Loucy (cell line): ENCODE measurements at regions not wholly inside any gene's neighbourhood (a gene's known extent, or its start where the extent isn't known, plus 50 kb on each side); places are given as distances from the start of the nearest gene placed in this dataset.

Experiments used
- CTCF ChIP-seq: fragments of 200-600 bp; sonication (generic); conservative IDR thresholded peaks from 2 replicates; pipeline ENCODE4 v1.5.1; 2014; ENCODE audit warnings: mild to moderate bottlenecking, antibody characterized with exemption, low read length
- EZH2phosphoT487 ChIP-seq: fragments of 200-600 bp; IDR thresholded peaks from 2 replicates; pipeline ENCODE4 v1.6.1; 2018; ENCODE audit warnings: antibody characterized with exemption, mild to moderate bottlenecking, moderate library complexity, borderline replicate concordance

GRCh38 chr14:49966971-49967630, 74.2 kb downstream of the ARF6 start:
- TF ChIP-seq CTCF (no peak), EZH2phosphoT487 (no peak)
